Activated T-helper 1 cell treated with anti-CD3 and anti-CD28 coated beads, Interleukin-2, amount 50 U/mL, for 16 hours (primary cell): ENCODE measurements at regions not wholly inside any gene's neighbourhood (a gene's known extent, or its start where the extent isn't known, plus 50 kb on each side); places are given as distances from the start of the nearest gene placed in this dataset.

ENCODE experiments used
- DNase-seq, 2 donors: peaks; one replicate each; pipeline ENCODE4 v3.0.0-alpha.2; 2020; ENCODE audit warnings: low read depth in 1 of 2, low spot score in 1 of 2

DNA sequence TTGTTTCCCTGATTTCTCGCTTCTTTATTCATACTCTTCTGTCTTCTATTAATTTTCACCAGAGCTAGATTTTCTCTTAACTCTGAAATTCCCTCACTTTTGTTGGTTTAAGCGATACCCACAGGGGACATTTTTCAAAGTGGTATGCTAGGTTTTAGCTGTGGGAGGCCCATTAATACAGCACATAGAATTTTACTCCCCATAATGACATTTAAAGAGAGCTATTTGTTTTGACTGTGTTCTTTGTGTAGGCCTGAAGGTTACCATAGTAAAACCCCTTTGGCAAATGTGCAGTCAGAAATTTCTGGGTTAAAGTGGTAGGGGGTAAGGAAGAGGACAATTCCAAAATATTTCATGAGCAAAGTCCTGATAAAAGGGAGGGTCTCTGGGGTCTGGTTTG lies 721.1 kb upstream of the CITED2 start:
- DNase-seq: no peak

DNA sequence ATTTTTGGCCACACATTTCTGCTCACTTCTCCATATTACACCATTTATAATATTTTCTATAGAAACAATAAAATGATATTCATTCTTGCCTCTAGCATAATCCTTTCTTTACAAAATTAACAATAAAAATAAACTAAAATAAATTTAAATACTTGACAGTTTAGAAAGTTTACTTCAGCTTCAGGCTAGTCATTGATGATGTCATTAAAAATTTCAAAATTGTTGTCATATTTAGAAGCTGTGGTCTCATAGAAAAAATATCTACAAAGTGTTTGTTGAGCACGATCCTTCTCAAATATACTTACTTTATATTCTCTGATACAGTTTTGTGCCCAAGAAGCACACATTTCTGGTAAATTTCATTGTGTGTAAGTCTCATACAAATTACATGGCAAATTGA lies 717.4 kb upstream of the CITED2 start:
- no peak for DNase-seq

DNA sequence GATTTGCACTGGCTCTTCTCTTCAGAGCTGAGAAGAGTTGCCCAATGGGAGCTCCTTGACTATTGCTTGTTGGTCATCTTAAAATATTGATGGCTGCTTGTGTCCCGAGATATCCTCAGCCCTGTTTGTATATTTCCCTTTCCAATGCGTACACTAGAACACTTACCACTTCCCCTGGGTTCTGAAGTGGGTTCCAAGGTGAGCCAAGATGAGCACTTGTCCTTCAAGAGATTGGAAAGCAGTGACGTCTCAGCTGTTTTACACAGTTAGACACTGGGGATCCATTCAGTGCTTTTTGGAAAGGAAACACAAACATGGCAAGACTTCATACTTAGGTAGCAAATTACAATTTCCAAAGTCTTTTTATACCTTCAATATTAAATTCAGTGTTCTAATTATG lies 716.4 kb upstream of the CITED2 start:
- DNase-seq: no peak

DNA sequence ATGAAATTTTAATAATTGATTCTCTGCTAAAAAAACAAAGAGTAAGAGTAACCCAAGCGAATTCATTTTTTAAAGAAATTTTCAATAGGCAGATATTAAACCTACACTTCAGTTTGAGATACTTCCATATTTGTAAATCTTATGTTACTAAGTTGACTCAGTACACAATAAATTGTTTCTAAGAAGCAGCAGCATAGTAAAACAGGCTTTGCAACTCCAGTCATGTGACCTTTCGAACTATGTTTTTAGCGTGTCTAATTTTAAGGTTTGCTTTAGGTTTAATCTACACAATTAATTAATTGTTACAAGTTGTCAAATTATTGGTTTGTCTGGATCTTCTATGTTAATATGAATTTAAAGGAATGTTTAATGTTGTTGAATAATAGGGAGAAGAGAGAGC lies 708.9 kb upstream of the CITED2 start:
- no peak for DNase-seq

DNA sequence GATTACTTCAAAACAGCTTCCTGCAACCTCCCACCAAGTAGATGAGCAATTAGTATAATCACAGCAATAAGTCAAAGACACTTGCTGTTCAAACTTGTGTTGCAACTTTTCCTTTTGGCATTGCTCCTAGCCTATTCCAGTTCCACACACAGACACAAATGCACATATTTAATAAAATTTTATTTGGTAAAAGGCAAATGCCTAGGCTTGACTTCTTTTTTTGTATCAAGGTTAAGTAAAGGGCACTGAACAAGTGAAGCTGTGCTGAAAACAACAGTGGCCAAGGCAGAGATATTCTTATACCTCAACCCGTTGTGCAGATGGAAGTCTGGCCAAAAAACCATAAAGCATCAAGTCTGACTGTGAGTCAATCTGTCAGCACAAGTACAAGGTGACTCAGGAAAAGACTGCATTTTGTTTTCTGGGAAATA lies 708.4 kb upstream of the CITED2 start:
- DNase-seq: no peak

DNA sequence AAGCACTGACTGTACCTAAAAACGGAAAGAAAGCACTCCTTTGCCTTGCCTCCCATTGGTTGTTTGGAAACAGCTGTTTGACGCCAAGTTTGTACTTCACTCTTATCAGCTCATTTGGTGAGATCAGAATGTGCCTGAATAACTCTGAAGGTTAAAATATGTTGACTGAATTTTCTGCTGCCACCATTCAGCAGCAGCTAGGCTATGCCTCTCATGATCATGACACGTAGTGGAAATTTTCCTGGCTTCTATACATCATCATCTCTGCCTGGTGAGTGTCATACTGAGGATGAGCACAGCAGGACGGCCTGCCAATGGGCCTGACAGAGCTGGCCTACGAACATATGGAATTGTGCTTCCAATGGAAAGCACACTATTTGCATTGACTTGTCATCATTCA lies 704.9 kb upstream of the CITED2 start:
- DNase-seq: no peak

DNA sequence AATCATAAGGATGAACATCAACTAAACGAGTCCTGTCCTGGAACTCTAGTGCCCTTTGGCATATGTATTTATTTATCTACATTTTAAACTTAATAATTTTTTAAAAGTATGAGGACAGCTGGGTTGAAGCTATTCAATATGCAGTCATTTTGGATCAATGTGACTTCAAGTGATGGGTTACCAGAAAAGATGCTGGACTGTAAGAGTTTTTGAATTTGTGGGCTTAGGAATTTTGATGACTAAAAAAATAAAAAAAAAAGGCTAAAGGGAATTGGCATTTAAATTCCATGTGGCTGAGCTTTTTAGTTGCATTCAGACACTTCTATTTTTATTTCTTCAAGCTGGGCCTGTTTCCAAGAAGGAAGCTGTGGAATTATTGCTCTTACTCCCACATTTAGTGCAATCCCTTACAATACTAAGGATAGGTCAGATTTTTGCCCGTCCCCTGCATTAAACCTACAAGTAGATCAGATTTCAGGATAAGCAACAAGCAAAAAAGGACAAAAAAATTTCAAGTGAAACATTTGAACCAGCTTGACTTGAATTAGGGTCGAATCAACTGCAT lies 704.2 kb upstream of the CITED2 start:
- no peak for DNase-seq

DNA sequence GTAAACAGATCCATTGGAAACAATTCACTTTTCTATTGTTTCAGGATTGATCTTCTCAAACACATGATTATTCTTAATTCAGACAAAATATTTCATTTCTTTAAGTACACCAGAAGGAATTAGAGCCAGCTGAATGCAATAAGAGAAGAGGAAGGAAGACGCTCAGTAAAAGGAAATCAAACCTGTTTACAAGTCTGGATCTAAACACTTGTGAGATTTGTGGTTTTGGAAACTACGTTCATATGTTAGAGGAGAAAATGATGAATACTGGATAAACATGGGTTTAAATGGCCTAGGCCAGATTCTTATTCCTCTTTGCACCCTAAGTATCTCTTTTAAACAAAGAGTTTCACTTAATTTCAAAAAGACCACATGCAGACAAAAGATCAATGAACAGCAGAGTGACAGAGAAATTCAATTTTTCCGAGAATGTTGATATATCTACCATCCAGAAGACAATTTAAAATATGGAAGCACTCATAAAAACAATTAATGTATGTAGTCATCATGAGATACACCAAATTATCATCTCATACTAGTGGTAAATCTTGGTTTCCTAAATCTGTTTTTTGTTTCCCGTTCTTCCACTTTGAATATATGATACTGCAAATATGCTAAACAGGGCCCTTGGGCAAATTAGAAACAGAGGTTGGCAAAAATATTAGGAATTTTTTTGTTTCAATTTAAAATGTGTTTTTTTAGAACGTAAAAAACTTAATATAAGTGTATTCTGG lies 703.5 kb upstream of the CITED2 start:
- no peak for DNase-seq

DNA sequence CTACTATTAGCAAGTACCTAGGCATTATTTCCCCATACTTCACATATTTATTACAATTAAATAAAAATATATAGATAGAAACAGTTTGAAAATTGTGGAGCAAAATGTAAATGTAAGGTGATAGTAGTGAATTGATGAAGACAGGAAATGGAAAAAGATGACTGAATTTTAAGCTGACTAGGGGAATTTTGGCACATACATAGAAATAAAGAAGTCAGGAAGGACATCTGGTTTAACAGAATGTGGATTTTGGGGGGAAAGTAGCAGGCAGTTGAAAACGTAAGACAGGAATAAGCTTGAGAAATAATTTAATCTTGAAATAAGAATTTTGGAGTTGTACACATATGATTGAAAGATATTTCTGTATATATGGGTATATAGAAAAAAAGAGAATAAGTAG lies 701.7 kb upstream of the CITED2 start:
- DNase-seq: no peak

DNA sequence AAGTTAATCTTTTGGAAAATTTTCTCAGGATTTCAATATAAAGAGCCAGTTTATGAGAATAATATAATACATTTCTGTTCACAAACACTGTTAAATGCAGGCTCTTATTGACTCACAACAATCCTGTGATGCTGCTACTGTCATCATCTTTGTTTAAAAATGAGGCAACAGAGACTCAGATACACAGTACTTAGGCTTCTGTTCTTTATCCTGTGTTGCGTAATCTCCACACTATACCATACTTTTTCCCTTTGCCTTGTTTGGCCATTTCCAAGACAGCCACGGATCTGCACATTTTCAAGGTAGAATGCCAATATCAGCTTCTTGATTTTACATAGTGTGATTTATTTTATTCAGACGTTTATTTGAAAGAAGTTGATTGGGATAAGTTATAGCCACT lies 699.0 kb upstream of the CITED2 start:
- DNase-seq: no peak

DNA sequence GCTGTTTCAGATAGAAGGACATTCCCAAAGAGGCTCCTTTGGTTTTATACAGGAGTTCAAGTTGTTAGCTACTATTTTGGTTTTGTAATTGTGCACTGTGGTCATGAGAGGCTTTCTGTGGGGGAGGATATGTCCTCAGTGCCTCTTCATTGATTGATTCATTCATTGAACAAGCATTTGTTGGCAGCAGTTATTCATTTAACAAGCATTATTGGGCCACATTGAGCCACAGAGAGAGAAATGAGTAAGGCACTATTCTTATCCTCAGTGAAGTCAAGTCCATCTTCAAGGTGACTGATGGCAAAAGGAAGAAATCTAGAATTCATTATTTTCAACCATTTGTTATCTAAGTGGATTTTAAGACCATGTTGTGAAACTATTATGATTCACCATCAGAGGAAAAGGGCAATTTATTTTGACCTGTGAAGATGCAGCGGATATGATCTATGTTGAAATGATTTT lies 697.2 kb upstream of the CITED2 start:
- DNase-seq: no peak

DNA sequence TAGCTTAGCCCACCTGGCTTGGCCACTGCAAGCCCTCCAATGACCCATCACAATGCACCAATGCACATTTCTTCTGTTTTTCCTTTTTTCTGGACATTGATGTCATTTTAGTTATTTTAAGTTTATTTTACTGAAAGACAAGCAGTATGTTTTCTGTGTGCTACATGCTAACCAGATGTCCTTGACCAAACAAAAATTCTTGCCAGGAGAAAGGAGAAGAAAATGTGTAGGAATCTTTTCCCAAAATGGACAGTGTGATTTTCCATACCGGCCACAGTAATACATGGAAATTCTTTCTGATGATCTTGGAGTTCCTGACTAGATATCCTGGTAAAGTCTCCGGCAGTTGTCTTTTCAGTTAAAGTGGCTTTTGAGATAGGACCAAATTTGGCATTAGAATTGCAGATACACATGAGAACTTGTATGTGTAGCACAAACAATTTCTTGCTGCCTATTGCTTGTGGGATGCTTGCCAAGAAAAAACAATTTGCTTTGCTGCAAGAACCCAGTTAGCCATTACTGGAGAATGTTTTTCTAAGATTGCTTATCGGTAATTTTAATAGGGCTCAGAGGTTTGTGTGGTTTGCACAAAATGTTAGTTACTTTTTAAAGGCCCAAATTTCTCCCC lies 696.5 kb upstream of the CITED2 start:
- DNase-seq: no peak

DNA sequence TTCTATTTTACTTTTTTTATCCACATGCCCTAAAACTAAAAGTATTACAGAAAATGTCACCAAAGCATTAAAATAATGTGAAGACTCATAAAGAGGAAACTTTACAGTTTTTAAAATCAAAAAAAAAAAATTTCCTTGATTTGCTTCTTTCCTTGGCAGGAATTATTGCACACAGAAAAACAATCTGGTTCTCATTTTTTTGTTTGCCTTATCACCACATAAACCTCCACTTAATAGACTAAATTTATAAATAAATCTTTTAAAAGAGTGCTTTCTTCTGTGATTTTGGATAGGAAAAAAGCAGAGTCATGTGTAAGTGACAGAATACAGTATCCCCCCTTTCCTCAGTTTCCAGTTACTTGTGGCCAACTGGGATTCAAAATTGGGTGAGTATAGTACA lies 695.1 kb upstream of the CITED2 start:
- no peak for DNase-seq

DNA sequence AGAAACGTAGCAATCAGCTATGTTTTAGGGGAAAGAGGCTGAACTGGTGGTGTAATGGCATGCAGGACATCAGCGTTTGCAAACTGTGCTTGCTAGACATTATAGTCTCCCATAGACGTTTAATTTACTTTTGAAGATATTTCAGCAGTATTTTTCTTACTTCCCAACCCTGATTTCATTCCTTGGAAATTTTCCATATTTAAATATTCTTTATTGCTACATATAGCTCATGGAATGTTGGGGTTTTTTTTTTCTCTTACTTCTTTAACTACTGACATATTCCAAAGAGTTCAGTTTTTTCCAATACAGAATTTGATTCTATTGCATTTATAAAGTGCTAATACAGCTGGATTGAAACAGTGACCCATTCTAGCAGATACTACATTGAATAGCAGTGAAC lies 694.4 kb upstream of the CITED2 start:
- DNase-seq: no peak

DNA sequence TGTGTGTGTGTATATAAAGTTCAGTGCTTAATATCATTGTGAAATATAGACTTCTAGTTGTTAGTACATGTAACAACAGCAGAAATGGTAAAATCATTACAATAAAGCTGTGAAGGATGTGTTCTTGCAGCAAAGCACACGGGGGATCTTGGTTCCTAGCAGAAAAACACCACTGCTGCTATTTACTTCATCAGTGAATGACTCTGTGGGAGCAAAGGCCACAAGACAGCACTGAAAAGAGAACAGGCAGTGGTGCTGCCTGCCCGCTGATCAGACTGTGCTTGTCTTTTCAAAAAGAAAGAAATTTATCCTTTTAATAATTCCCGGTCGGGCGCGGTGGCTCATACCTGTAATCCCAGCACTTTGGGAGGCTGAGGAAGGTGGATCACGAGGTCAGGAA lies 689.9 kb upstream of the CITED2 start:
- no peak for DNase-seq

DNA sequence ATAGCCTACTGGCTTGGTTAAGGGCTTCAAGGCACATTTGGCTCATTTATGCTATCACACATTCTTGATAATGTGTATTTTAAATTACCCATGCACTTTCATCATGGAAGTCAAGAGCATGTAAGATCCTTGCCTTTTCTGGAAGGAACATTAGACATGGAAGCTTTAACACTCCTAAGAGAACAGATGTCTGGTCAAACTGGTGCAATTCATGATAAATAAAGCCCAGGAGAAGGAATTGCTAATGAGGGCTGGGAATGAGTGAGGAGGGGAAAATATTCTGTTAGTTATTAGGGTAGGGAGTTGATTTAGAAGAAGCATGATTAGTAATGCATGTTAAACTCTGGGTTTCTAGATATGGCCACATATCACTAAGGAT lies 688.6 kb upstream of the CITED2 start:
- DNase-seq: no peak

DNA sequence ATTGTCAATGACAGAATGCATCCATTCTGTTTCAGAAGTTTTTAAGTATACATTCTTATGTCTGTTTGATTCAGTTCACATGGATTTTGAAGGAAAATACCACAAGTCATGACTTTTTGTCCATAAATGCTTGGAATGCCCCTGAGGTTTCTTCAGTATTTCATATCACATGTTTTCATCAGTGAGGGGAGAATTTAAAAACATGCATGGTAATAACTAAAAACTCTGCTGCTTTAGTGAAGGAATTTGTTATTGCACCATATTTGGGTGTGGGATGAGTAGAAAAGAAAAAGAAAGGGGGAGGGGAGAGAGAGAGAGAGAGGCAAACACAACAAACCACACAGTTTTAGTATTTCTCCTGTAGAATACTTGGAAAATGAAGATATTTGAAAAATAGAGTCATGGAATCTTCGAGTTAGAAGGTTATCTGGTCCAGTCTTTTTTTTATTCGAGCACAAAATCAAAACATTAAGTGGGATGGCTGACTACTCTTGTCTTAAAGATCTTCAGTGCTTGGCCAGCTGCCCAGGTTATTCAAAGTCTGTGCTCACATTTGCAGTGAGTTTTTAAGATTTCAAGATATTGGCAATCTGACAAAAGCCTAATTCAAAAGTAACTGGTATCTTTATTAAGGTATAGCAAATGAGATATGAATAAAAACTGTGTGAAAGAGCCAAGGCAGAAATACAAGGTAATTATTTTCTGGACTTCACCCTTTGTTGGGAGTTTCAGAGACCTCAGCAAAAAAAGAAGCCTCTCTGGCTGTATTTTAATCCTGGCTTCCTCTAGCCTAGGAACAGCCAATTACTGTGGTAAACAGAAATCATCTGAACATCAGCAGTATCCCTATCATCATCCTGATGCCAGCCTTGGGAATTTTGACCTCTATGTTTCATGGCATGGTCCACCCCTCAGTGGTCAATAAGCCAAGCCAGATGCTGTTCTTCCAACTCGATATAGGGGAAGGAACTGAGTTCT lies 687.9 kb upstream of the CITED2 start:
- no peak for DNase-seq

DNA sequence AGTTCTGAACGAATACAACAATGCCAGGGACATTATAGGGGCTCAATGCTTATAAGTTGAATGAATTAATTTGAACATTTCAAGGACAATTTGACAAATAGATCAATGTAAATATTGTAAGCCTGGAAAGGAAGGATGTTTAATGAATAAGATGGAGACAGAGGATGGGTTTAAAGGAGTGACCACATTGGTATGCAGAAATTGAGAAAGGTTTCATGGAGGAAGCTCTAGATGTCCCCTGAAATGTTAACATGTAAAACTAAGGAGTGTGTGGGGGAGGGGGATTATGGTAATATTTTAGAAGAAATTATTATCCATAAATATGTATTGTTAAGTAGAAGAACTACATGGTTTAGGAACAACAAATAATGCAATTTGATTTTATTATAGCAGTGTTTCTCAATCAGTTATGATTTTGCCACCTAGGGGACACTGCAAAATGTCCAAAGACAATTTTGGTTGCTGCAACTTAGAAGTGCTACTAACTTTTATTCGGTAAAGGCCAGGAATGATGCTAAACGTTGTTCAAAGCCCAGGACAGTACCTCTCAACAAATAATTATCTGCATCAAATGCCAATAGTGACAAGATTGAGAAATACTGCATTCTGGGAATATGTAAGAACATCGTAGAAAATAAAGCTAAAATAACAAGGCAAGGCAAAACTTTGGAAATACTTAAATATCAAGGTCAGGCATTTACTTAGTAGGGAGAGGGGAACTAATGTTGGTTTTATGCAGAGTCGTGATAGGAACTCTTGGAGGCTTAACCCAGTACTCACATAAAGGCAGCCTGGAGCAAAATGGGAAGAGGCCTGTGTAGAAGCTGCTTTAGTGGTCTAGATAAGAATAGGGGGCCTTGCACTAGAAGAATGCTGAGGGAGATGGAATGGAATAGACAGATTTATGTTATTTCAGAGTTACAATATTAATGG lies 686.9 kb upstream of the CITED2 start:
- DNase-seq: no peak

DNA sequence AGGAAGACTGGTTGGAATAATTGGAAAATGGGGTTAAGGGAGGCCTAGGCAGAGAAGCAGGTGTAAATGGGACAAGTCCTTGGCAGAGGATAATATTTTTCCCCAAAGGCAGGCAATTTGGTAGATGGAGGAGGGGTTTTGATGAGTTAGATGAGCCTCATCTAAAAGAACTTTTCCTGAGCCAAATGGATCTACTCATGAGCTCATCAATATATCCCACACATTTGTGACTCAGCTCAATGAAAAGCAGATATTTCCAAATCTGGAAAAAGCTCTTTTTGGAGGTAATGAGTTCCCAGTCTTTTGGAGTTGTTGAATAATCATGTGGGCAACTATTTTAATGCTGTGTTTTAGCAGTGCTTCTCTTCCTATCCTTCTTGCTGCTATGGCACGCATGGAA lies 685.5 kb upstream of the CITED2 start:
- DNase-seq: no peak

DNA sequence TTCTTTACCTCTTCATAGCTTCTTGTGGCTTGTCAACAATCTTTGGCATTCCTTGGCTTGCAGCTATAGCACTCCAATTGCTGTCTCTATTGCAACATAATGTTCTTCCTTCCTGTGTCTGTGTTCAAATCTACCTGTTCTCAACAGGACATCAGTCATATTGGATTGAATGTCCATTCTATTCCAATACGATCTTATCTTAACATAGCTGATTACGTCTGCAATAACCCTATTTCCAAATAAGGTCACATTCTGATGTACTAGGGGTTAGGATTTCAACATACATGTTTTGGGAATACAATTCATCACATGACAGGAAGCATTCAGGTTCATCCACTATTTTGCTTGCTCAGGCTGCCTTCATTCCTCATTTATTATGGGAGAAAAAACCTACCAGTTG lies 684.4 kb upstream of the CITED2 start:
- no peak for DNase-seq
